Stimulated activated memory B cell treated with anti-CD40 and anti-IgM and Interleukin-4, amounts not matched to agents 10 μg/mL and 1 μg/mL and 100 μg/mL, for 72 hours (primary cell): ENCODE measurements at regions not wholly inside any gene's neighbourhood (a gene's known extent, or its start where the extent isn't known, plus 50 kb on each side); places are given as distances from the start of the nearest gene placed in this dataset.
"Not testable (repeated sequence)": the region's sequence is repeated elsewhere in the genome, so short reads cannot be mapped to it uniquely, and the experiment has no call there.

Source experiments
- ATAC-seq: fragments of 150-1000 bp; cut with Tn5 transposase; 2 replicates; pipeline ENCODE4 v1.10.0; 2021
- H3K27ac Mint-ChIP-seq: one replicate; pipeline ENCODE4 v1.8.0; 2022; ENCODE audit warnings: mild to moderate bottlenecking, mixed read lengths
- H3K27me3 Mint-ChIP-seq: one replicate; pipeline ENCODE4 v1.8.0; 2022; ENCODE audit warnings: mixed read lengths
- H3K36me3 Mint-ChIP-seq: one replicate; pipeline ENCODE4 v1.8.0; 2022; ENCODE audit warnings: mixed read lengths
- H3K4me1 Mint-ChIP-seq: one replicate; pipeline ENCODE4 v1.8.0; 2022; ENCODE audit warnings: mixed read lengths
- H3K4me3 Mint-ChIP-seq: one replicate; pipeline ENCODE4 v1.8.0; 2022; ENCODE audit warnings: mild to moderate bottlenecking, moderate library complexity, mixed read lengths
- H3K9me3 Mint-ChIP-seq: one replicate; pipeline ENCODE4 v1.8.0; 2022; ENCODE audit warnings: mixed read lengths

DNA sequence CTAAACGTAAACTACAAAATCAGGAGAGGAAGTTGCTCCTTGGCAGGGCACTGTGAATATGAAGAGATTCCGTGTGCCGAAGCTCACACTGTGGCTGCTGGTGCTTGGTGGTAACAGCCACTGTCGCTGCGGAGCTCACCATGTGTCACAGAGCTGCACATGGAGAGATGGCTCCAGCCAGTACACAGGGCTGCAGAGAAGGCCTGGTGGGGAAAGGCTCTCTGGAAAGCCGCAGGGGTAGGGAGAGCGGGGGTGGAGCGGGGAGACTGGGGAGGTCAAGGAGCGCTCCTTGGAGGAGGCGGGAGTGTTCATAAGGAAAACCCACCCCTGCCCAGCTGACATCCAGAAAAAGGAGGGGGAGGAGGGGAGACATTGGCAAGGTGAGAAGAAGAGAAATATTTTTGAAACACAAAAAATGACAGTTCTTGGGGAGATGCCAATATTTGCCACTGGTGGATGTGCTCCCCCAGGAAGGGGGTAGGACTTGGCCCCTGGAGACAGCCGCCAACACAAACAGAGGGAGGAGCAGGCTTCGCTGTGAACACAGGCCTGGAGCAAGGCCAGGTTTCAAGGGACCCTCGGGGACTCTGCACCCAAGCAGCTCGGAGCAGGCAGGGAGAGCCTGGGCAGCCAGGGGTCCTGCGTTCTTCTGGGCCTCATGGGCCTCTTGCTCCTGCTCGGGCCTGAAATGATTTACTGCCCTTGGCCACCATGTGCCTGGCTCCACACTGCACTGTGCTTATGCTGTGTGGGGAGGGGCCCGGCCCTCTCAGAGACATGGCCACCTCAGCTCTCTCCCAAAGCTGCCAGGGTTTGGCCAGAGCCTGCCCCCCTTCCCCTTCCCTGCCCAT lies 102.6 kb upstream of the GLI2 start:
- Mint-ChIP-seq H3K4me3 (no peak overlapping the region), H3K27ac (no peak overlapping the region), H3K9me3 (peaks cover 3% of the 10 kb centered on the region), H3K4me1 (no peaks in the 10 kb centered on the region), H3K27me3 (peaks cover 8% of the 10 kb centered on the region), H3K36me3 (no peaks in the 10 kb centered on the region)
- no peak for ATAC-seq

DNA sequence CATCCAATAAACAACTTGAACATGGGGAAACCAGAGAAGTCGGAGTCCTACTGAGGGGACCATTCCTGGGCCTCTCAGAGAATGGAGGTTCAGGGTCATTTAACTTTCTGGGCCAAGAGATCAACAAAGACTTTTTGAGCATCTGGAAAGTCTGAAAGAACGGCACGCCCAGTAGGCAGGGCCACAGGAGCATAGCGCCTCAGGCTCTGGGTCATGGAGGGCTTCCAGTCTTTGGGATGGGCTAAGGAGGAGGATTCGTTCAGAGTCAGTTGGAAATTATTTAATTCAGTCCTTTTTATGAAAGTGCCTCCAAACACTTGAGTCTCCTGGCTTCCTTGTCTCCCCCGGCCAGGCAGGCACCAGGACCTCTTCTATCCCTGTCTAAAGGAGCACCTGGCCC lies 101.1 kb upstream of the GLI2 start:
- Mint-ChIP-seq H3K9me3 (no peaks in the 10 kb centered on the region), H3K4me3 (no peak overlapping the region), H3K27me3 (peaks cover 4% of the 10 kb centered on the region), H3K4me1 (no peaks in the 10 kb centered on the region), H3K27ac (no peak overlapping the region), H3K36me3 (no peaks in the 10 kb centered on the region)
- ATAC-seq: no peak

DNA sequence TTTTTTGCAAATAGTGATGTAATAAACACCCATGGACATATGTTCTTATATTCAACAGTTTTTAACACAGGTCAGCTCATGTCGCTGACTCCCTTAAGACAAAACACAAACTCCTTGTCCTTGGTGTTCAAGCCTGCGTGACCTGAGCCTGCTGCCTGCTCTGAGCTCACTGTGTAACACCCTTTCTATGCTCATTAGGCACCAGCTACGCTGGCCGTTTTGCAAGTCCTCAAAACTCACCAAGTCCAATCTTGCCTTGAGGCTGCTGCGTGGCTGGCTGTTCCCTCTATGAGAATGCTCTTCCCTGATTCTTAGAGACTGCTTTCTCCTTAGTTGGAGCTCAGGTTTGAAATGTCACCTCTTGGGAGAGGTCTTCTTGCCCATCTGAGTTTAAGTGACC lies 100.5 kb upstream of the GLI2 start:
- Mint-ChIP-seq H3K9me3 (no peaks in the 10 kb centered on the region), H3K4me3 (no peak overlapping the region), H3K36me3 (no peaks in the 10 kb centered on the region), H3K27me3 (no peaks in the 10 kb centered on the region), H3K4me1 (no peaks in the 10 kb centered on the region), H3K27ac (no peak overlapping the region)
- no peak for ATAC-seq

DNA sequence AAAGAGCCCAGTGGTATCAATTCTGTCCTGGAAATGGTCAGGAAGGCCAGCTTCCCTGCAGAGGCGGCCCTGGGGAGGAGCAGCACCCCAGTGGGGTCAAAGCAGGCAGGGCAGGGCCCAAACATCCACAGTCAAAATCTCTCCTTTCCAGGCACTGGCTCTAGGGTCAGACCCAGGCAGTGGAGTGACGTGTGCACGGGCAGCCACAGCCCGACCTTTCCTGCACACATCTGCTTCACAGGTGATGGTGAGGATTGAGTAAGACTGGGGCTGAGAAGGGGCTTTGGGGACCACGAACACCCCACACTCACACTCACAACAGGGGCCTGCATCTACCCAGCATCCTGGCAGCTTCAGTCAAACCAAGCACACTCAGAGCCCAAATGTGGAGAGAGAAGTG lies 97.8 kb upstream of the GLI2 start:
- Mint-ChIP-seq H3K4me3 (no peak overlapping the region), H3K27me3 (no peaks in the 10 kb centered on the region), H3K4me1 (no peaks in the 10 kb centered on the region), H3K27ac (no peak overlapping the region), H3K36me3 (no peaks in the 10 kb centered on the region), H3K9me3 (peaks cover 3% of the 10 kb centered on the region)
- no peak for ATAC-seq

DNA sequence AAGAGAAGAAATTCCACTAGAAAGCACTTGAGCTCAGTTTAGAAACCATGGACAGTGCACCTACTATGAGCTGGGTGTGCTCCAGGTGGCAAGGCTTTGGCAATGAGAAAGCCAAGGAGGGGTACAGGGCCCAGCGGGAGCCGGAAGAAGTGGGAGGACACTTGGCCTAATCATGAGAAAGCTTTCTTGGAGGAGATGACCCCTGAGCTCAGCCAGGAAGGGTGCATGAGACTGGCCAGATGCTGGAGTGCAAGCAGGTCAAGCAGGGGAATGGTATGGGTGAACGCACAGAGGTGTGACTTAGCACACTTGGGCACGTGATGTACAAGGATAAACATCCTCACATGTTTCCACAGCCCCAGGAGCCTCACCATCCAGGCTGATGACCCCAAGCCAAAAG lies 97.2 kb upstream of the GLI2 start:
- no peaks in the 10 kb centered on the region for H3K36me3 Mint-ChIP-seq
- no peak overlapping the region for H3K27ac Mint-ChIP-seq
- H3K4me3 Mint-ChIP-seq: no peak overlapping the region
- no peaks in the 10 kb centered on the region for H3K27me3 Mint-ChIP-seq
- no peaks in the 10 kb centered on the region for H3K4me1 Mint-ChIP-seq
- H3K9me3 Mint-ChIP-seq: peaks cover 3% of the 10 kb centered on the region
- no peak for ATAC-seq

DNA sequence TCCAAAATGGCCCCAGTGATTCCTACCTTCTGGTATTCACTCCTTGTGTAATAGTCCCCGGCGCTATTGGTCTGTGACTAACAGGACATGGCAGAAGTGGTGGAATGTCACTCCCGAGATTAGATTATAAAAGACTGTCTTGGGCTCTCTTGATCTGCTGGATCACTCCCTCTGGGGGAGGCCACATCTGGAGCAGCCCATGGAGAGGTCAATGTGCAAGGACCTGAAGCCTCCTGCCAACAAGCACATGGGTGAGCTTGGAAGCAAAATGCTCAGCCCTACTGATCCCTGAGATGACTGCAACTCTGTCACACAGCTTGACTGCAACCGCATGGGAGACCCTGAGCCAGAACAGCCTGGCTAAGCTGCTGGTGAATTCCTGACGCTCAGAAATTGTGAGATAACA lies 94.3 kb upstream of the GLI2 start:
- H3K9me3 Mint-ChIP-seq: peaks cover 3% of the 10 kb centered on the region
- H3K4me1 Mint-ChIP-seq: no peaks in the 10 kb centered on the region
- H3K4me3 Mint-ChIP-seq: no peak overlapping the region
- H3K27ac Mint-ChIP-seq: no peak overlapping the region
- no peaks in the 10 kb centered on the region for H3K36me3 Mint-ChIP-seq
- no peak for ATAC-seq
- peaks cover 4% of the 10 kb centered on the region for H3K27me3 Mint-ChIP-seq

DNA sequence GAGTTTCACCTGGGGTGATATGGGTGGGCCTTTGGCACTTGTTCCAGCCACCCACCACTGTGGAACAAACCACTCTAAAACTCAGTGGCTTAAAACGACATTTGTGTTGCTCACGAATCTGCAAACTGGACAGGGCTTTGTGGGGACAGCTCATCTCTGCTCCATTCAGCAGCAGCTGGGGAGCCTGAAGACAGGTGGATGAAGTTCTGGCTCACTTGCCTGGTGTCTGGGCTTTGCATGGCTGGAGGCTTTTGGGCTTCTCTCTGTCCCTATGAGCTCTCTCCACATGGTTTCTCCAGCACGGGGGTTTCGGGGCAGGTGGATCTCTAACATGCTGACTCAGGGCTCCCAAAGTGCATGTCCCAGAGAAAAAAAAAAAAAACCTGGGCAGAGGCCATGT lies 93.0 kb upstream of the GLI2 start:
- peaks cover 3% of the 10 kb centered on the region for H3K9me3 Mint-ChIP-seq
- H3K27me3 Mint-ChIP-seq: peaks cover 6% of the 10 kb centered on the region
- H3K4me1 Mint-ChIP-seq: no peaks in the 10 kb centered on the region

DNA sequence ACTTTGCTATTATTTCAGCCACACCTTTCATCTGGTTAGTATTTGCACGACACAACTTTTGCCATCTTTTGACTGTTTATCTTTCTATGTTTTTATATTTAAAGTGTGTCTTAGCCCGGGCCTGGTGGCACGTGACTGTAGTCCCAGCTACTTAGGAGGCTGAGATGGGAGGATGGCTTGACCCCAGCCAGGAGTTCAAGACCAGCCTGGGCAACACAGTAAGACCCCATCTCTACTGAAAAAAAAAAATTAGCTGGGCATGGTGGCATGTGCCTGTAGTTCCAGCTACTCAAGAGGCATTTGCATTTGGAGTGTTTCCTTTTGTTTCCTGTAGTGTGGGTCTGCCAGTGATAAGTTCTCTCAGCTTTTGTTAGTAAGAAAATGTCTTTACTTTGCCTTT lies 88.7 kb upstream of the GLI2 start:
- ATAC-seq: no peak
- Mint-ChIP-seq H3K36me3 (no peaks in the 10 kb centered on the region), H3K27ac (no peak overlapping the region), H3K4me3 (no peak overlapping the region), H3K9me3 (peaks cover 17% of the 10 kb centered on the region), H3K4me1 (no peaks in the 10 kb centered on the region), H3K27me3 (peaks cover 6% of the 10 kb centered on the region)

More for the DNA sequence above, 93.0 kb upstream of the GLI2 start:
- Mint-ChIP-seq H3K4me3 (no peak overlapping the region), H3K27ac (no peak overlapping the region), H3K36me3 (no peaks in the 10 kb centered on the region)
- ATAC-seq: no peak

DNA sequence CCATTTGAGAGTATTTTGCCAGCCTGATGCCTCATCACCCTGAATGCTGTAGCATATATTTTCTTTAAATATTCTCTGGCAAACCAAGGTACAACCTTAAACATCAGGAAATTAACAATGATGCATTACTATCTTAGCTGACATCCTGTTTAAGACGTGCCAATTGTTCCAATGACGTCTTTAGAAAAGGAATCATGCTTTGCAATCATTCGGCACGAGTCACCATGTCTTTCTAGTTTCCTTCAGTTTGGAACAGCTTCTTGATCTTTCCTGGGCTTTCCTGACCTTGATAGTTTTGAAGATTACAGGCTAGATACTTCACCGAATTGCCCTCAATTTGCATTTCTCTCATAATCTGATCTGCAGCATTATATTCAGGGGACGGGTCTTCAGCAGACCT lies 88.2 kb upstream of the GLI2 start:
- Mint-ChIP-seq H3K4me3 (no peak overlapping the region), H3K4me1 (no peaks in the 10 kb centered on the region), H3K27me3 (peaks cover 6% of the 10 kb centered on the region)

DNA sequence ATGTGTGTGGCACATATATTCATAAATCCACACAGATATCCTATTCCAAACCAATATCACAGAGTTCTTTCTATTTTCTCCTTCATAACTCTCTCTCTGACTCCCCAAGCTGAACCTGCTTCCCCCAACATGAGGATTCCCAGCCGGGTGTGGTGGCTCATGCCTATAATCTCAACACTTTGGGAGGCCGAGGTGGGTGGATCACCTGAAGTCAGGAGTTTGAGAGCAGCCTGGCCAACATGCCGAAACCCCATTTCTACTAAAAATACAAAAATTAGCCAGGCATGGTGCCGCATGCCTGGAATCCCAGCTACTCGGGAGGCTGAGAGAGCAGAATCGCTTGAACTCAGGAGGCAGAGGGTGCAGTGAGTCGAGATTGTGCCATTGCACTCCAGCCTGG lies 86.3 kb upstream of the GLI2 start:
- H3K27ac Mint-ChIP-seq, H3K4me1 Mint-ChIP-seq, H3K36me3 Mint-ChIP-seq, H3K27me3 Mint-ChIP-seq, H3K4me3 Mint-ChIP-seq, ATAC-seq: not testable (repeated sequence)
- H3K9me3 Mint-ChIP-seq: peaks cover 17% of the 10 kb centered on the region

More for the DNA sequence above, 88.2 kb upstream of the GLI2 start:
- no peaks in the 10 kb centered on the region for H3K36me3 Mint-ChIP-seq
- ATAC-seq: no peak
- H3K9me3 Mint-ChIP-seq: peaks cover 17% of the 10 kb centered on the region
- no peak overlapping the region for H3K27ac Mint-ChIP-seq

DNA sequence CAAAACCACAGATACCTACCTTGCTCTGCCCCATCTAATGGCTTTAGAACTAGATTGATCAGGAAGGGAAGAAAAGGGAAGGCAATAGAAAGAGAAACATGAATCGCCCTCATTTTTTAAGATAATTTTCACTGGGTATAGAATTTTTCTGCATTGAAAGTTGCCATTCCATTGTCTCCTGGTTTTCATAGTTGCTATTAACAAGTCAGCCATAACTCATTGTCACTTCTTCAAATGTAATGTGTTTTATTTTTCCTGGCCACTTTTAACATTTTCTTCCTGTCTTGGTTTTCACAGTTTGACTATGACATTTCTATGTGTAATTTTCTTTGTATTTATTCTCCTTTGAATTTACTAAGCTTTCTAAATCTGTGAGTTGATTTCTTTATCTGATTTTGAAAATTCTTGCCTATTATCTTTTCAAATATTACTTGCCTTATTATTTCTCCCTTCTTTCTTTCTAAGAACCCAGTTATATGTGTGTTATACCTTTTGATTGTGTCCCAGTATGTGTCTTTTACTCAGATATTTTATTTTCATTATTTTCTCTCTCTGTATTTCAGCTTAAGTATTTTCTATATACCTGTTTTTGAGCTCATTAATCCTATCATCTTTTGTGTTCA lies 85.5 kb upstream of the GLI2 start:
- no peak for ATAC-seq
- H3K9me3 Mint-ChIP-seq: peaks cover 17% of the 10 kb centered on the region
- no peaks in the 10 kb centered on the region for H3K4me1 Mint-ChIP-seq
- H3K36me3 Mint-ChIP-seq: no peaks in the 10 kb centered on the region
- H3K27me3 Mint-ChIP-seq: peaks cover 6% of the 10 kb centered on the region
- H3K27ac Mint-ChIP-seq: no peak overlapping the region
- no peak overlapping the region for H3K4me3 Mint-ChIP-seq

DNA sequence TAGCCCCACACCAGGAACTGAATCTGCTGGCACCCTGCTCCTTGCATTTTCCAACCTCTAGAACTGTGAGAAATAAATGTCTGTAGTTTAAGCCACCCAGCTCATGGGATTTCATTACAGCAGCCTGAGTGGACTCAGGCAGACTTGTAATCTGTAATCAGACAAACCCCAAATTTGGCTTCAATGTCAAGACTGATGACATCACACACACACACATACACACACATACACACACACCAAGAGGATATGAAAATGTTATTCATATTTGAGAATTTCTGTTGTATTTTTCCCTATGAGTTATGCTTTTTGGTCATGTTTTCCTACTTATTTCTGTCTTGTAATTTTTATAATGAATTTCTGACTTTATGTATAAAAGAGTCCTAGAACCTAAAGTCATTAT lies 83.8 kb upstream of the GLI2 start:
- Mint-ChIP-seq H3K4me3 (no peak overlapping the region), H3K4me1 (no peaks in the 10 kb centered on the region), H3K9me3 (peaks cover 17% of the 10 kb centered on the region), H3K36me3 (no peaks in the 10 kb centered on the region), H3K27me3 (peaks cover 10% of the 10 kb centered on the region), H3K27ac (no peak overlapping the region)
- no peak for ATAC-seq

DNA sequence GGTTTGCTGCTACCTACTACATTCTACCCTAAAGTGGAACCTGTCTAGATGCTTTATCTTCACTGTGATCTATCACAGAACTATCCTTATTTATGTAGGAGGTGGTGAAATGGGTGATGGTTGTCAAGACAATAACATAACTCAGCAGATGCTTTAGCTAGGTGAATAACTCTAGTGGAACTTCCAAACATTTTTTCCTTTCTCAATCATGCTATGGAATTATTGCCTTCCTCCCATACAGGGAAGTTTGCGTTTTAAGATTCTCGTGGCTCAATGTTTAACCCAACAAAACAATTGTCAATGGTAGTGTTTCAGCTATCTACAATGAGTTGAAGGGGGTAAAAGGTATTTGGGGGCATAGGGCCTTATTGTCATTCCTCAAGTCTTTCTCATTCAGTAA lies 82.6 kb upstream of the GLI2 start:
- Mint-ChIP-seq H3K9me3 (peaks cover 17% of the 10 kb centered on the region), H3K4me1 (no peaks in the 10 kb centered on the region), H3K27ac (no peak overlapping the region), H3K36me3 (no peaks in the 10 kb centered on the region), H3K4me3 (no peak overlapping the region), H3K27me3 (peaks cover 18% of the 10 kb centered on the region)
- ATAC-seq: no peak

DNA sequence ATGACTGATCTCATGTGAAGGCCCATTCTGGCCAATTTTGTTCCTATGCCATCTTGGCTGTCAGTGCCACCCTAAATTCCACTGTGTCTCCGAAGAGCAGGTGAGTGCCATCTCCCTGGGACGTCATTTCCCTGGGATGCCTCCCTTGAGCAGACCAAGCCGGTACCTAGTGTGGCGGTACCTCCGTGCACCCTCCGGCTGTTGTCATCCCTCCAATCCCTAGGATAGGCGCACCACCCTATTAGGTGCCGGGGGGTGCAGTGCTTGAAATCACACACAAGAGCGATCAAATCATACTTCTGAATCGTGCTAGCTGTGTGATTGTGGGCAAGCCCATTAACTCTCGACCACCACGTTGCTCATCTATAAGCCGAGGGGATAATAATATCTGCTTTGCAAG lies 81.8 kb upstream of the GLI2 start:
- Mint-ChIP-seq H3K27ac (no peak overlapping the region), H3K36me3 (no peaks in the 10 kb centered on the region), H3K27me3 (peaks cover 18% of the 10 kb centered on the region), H3K4me1 (no peaks in the 10 kb centered on the region), H3K4me3 (no peak overlapping the region), H3K9me3 (peaks cover 17% of the 10 kb centered on the region)
- no peak for ATAC-seq

DNA sequence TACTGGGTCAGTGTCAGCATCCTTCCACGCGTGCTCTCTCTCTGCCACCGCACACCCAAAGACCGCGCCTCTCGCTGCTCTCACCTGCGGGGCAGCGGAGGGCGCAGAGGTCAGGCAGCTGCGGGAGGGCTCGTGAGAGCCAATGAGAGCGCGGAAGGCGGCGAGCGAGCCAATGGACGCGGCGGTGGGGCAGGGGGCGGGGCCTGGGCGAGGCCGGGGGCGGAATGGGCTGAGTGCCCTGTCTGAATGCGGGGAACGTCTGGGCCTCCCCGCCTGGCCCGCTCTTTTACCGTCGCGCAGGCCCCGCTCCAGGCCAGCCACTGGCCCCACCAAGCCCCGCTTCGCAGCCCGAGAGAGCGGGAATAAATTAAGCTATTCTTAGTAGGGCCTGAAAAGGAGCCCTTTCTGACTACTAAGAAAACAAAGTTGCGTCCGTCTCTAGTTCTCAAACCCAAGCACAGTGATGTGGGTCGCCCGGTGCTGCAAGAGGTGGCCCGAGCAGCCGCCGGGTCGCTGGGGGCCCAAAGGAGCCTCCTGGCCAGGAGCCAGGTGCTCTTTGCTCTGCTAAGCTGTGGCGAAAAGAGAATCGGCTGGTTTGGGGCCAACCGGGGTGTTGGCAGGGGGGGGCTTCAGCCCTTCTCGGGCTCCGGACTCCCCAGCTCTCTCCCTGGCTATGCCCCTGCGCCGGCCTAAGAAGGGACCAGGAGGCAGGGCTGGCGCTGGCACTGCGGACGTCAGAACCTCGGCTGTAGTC lies 81.1 kb upstream of the GLI2 start:
- H3K27ac Mint-ChIP-seq: no peak overlapping the region
- H3K4me3 Mint-ChIP-seq: no peak overlapping the region
- ATAC-seq: no peak
- no peaks in the 10 kb centered on the region for H3K4me1 Mint-ChIP-seq
- no peaks in the 10 kb centered on the region for H3K36me3 Mint-ChIP-seq
- peaks cover 17% of the 10 kb centered on the region for H3K9me3 Mint-ChIP-seq
- peaks cover 25% of the 10 kb centered on the region for H3K27me3 Mint-ChIP-seq
